ENCODE measurements at regions not wholly inside any gene's neighbourhood (a gene's known extent, or its start where the extent isn't known, plus 50 kb on each side); places are given as distances from the start of the nearest gene placed in this dataset.

DNA sequence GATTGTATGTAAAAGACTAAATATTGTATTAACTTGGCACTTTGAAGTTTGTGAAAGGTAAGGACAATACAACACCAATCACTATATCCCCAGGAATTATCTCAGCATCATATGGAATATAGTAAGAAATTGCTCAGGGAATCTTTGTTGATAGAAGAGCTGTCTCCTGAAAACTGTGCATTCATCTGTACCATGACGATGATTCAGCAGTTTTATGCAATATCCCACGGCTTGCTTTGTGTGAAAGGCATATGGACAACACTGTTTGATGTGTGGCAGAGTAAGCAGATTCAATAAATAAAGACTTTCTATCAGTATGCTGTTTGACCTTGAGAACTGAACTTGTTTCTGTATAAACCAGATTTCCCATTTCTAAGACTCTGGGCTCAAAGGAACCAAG, 147.5 kb upstream of the PLN start:
- no peak for DNase-seq
- Histone ChIP-seq H3K4me1 (no peaks in the 10 kb centered on the region), H3K9me3 (no peaks in the 10 kb centered on the region), H3K27ac (no peak overlapping the region), H3K36me3 (no peaks in the 10 kb centered on the region), H3K27me3 (no peaks in the 10 kb centered on the region), H3K4me3 (replicated peaks in 1 of 3) (no peak overlapping the region)
- 87 to 89% methylated on average over 2 of the region's 2 CpGs for WGBS, 2 donors
- TF ChIP-seq, protein P1, sequence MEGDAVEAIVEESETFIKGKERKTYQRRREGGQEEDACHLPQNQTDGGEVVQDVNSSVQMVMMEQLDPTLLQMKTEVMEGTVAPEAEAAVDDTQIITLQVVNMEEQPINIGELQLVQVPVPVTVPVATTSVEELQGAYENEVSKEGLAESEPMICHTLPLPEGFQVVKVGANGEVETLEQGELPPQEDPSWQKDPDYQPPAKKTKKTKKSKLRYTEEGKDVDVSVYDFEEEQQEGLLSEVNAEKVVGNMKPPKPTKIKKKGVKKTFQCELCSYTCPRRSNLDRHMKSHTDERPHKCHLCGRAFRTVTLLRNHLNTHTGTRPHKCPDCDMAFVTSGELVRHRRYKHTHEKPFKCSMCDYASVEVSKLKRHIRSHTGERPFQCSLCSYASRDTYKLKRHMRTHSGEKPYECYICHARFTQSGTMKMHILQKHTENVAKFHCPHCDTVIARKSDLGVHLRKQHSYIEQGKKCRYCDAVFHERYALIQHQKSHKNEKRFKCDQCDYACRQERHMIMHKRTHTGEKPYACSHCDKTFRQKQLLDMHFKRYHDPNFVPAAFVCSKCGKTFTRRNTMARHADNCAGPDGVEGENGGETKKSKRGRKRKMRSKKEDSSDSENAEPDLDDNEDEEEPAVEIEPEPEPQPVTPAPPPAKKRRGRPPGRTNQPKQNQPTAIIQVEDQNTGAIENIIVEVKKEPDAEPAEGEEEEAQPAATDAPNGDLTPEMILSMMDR (IDR thresholded peaks at IDR 0.05): no peak
- no peak for TF ChIP-seq POLR2A (IDR thresholded peaks at IDR 0.05)
- intact Hi-C loops (cut with DNase I): no loop called here

DNA sequence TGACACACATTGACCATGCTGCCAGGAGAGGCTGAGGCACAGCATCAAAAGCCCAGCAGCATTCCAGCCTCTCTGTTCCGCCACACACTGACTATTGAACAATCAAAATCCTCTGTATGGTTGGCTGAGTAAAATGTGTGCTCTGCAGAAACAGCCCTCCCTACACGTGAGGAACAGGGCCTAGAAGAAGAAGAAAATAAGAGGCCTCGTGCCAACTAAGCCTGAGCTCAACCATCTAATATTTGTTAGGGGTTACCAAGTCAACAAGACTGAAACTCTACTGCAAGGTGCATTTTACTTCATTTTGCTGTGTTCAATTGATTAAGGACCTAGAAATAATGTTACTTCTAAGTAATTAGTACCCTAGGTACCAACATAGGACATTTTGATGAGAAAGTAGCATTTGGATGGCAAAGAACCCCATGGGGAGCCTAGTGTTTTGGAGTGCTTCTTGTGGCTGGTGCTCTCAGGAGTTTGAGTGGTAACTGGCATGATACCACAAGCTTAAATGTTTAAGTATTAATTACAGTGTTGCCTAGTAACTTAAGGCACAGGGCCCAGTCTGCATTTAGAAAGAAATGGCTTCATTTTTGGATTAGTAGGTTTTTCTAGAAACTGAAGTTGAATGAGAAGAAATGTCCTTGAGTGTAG, 146.6 kb upstream of the PLN start:
- H3K27me3 ChIP-seq: no peaks in the 10 kb centered on the region
- no peak overlapping the region for H3K4me3 ChIP-seq (replicated peaks in 1 of 3)
- 32 to 34% methylated on average over 3 of the region's 3 CpGs for WGBS, 2 donors
- no peak overlapping the region for H3K27ac ChIP-seq
- intact Hi-C loops (cut with DNase I): no loop called here
- DNase-seq: no peak
- no peaks in the 10 kb centered on the region for H3K9me3 ChIP-seq
- TF ChIP-seq POLR2A (IDR thresholded peaks at IDR 0.05): no peak
- TF ChIP-seq, protein P1 (IDR thresholded peaks at IDR 0.05): no peak
- H3K4me1 ChIP-seq: no peaks in the 10 kb centered on the region
- H3K36me3 ChIP-seq: no peaks in the 10 kb centered on the region

DNA sequence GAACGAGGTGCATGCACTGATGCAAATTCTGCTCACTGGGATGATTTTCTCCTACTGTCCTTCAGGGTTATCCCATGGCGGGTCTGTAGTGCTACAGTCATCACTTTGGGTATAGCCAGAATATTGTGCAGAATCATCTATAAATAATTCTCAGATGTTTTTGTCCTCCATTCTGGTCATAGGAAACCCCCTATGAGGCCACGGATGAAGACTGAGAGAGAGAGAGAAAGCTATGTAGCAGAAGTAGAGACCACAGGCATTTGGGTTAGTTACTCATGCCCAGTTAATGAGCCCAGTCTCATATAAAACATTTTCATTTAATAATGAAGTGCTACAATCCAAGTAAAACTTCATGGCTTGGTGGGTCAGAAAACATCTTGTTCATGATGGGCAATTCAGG, 145.1 kb upstream of the PLN start:
- H3K36me3 ChIP-seq: no peaks in the 10 kb centered on the region
- no peak for TF ChIP-seq POLR2A (IDR thresholded peaks at IDR 0.05)
- TF ChIP-seq, protein P1 (IDR thresholded peaks at IDR 0.05): no peak
- H3K27ac ChIP-seq: no peak overlapping the region
- H3K27me3 ChIP-seq: no peaks in the 10 kb centered on the region
- DNase-seq: no peak
- H3K4me3 ChIP-seq (replicated peaks in 1 of 3): no peak overlapping the region
- no peaks in the 10 kb centered on the region for H3K4me1 ChIP-seq
- 90 to 92% methylated on average over 3 of the region's 3 CpGs for WGBS, 2 donors
- H3K9me3 ChIP-seq: no peaks in the 10 kb centered on the region
- intact Hi-C loops (cut with DNase I): no loop called here

DNA sequence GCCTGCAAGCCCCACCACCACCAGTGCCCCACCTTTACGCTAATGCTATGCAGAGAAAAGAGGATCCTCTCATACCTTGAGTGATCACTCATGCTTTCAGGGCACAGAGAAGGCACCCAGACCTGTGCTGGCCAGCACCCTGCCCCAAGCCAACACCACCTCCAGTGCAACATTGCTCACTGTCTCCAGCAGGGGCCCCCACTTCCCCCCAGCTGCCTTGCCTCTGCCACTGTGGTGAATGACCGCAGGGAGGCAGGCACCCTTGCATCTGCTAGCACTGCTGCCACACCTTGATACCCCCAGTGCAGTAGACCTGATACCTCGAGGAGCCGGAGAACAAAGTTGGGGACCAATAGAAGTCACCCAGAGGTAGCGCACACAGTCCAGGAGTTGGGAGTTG, 139.2 kb upstream of the PLN start:
- Histone ChIP-seq H3K27ac (no peak overlapping the region), H3K4me1 (no peaks in the 10 kb centered on the region), H3K9me3 (no peaks in the 10 kb centered on the region), H3K27me3 (no peaks in the 10 kb centered on the region), H3K36me3 (no peaks in the 10 kb centered on the region), H3K4me3 (replicated peaks in 1 of 3) (no peak overlapping the region)
- TF ChIP-seq POLR2A (IDR thresholded peaks at IDR 0.05): no peak
- TF ChIP-seq, protein P1 (IDR thresholded peaks at IDR 0.05): no peak
- DNase-seq: no peak
- 89 to 95% methylated on average over 4 to 5 of the region's 5 CpGs for WGBS, 2 donors
- intact Hi-C loops (cut with DNase I): no loop called here

DNA sequence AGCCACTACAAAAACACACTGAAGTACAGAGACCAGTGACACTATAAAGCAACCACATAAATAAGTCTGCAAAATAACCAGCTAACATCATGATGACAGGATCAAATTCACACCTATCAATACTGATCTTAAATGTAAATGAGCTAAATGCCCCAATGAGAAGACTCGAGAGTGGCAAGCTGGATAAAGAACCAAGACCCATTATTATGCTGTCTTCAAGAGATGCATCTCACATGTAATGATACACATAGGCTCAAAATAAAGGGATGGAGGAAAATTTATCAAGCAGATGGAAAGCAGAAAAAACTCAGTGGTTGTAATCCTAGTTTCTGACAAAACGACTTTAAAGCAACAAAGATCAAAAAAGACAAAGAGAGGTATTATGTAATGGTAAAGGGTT, 138.1 kb upstream of the PLN start:
- no peak for DNase-seq
- no peaks in the 10 kb centered on the region for H3K27me3 ChIP-seq
- no peaks in the 10 kb centered on the region for H3K4me1 ChIP-seq
- H3K9me3 ChIP-seq: no peaks in the 10 kb centered on the region
- no peak overlapping the region for H3K27ac ChIP-seq
- 81 to 86% methylated on average over 2 of the region's 2 CpGs for WGBS, 2 donors
- H3K36me3 ChIP-seq: no peaks in the 10 kb centered on the region
- TF ChIP-seq, protein P1 (IDR thresholded peaks at IDR 0.05): no peak
- TF ChIP-seq POLR2A (IDR thresholded peaks at IDR 0.05): no peak
- intact Hi-C loops (cut with DNase I): no loop called here
- H3K4me3 ChIP-seq (replicated peaks in 1 of 3): no peak overlapping the region
